Endothelial cell of umbilical vein (primary cell): ENCODE measurements at regions not wholly inside any gene's neighbourhood (a gene's known extent, or its start where the extent isn't known, plus 50 kb on each side); places are given as distances from the start of the nearest gene placed in this dataset.

Experiments
- BruUV-seq: library from RNA; stranded (reverse); fragments of 400-500 nt; replicated peaks from 2 replicates; lab custom pipeline; 2021; lab: Mats Ljungman, UMichigan
- CTCF ChIA-PET: fragments of 300-600, 350-600 bp; sonication (Branson Sonifier 250); formaldehyde crosslinking; loops from one replicate; lab custom pipeline; 2021; ENCODE audit warnings: antibody characterized with exemption, inconsistent platforms; lab: Charles Lee
- POLR2A ChIA-PET: fragments of 300-600, 350-600 bp; sonication (Branson Sonifier 250); formaldehyde crosslinking; loops from one replicate; lab custom pipeline; 2021; ENCODE audit warnings: antibody characterized with exemption, inconsistent platforms; lab: Charles Lee
- DNase-seq: peaks from one replicate; pipeline ENCODE4 v3.0.0-alpha.2; 2011; ENCODE audit warnings: low read depth, low spot score
- FAIRE-seq: peaks from 2 replicates; lab custom pipeline; 2011; peaks lifted over from hg19 to GRCh38; lab: Jason Lieb, UNC
- H2AFZ ChIP-seq: 2 replicates; pipeline ENCODE4 v1.6.0; 2012; ENCODE audit warnings: low read depth, low read length, control low read depth, inconsistent platforms
- H3K27ac ChIP-seq: 2 replicates; pipeline ENCODE4 v1.5.1; 2011; ENCODE audit warnings: low read depth, mild to moderate bottlenecking, control low read depth, low read length, moderate library complexity; ENCODE audit not compliant: insufficient read depth
- H3K27me3 ChIP-seq, 2 experiments: 2 replicates each; pipeline versions ENCODE4 v1.6.0 to v1.6.1; 2011; ENCODE audit warnings: low read length in 2 of 2, mixed read lengths in 1 of 2; ENCODE audit not compliant: control insufficient read depth in 2 of 2, insufficient read depth in 2 of 2
- H3K36me3 ChIP-seq, 2 experiments: 2 replicates in 1 of 2; 3 replicates in 1 of 2; pipeline ENCODE4 v1.5.1; 2011; ENCODE audit warnings: low read length in 2 of 2, mild to moderate bottlenecking in 1 of 2, moderate library complexity in 1 of 2; ENCODE audit not compliant: control insufficient read depth in 2 of 2, insufficient read depth in 2 of 2; ENCODE audit errors: extremely low read depth in 1 of 2
- H3K4me1 ChIP-seq: 3 replicates; pipeline ENCODE4 v1.5.1; 2011; ENCODE audit warnings: mild to moderate bottlenecking, low read length; ENCODE audit not compliant: control insufficient read depth, insufficient read depth; ENCODE audit errors: extremely low read depth
- H3K4me2 ChIP-seq: 2 replicates; pipeline ENCODE4 v1.6.1; 2011; ENCODE audit warnings: low read length, control low read depth, mixed read lengths; ENCODE audit not compliant: insufficient read depth
- H3K4me3 ChIP-seq, 3 experiments: fragments of 200-600 bp in 1 of 3; sonication (generic), shearing (Covaris generic) in 1 of 3; replicated peaks in 1 of 3; 2 replicates each; pipeline ENCODE4 v1.5.1; 2011 to 2016; ENCODE audit warnings: control low read depth in 3 of 3, low read length in 3 of 3, mild to moderate bottlenecking in 2 of 3, inconsistent platforms in 1 of 3, low read depth in 1 of 3, moderate library complexity in 1 of 3; ENCODE audit not compliant: insufficient read depth in 1 of 3
- H3K79me2 ChIP-seq: 2 replicates; pipeline ENCODE4 v1.6.0; 2012; ENCODE audit warnings: low read length, inconsistent platforms; ENCODE audit not compliant: control insufficient read depth, insufficient read depth
- H3K9ac ChIP-seq: replicated peaks from 2 replicates; pipeline ENCODE3; 2011; ENCODE audit warnings: low read length, control low read depth; ENCODE audit not compliant: insufficient read depth; ENCODE audit errors: extremely low read depth
- H3K9me1 ChIP-seq: replicated peaks from 3 replicates; pipeline ENCODE4 v1.6.0; 2011; ENCODE audit warnings: mild to moderate bottlenecking, low read length; ENCODE audit not compliant: control insufficient read depth, insufficient read depth; ENCODE audit errors: extremely low read depth
- H3K9me3 ChIP-seq: replicated peaks from 2 replicates; pipeline ENCODE4 v1.5.1; 2012; ENCODE audit warnings: low read length, inconsistent platforms; ENCODE audit not compliant: control insufficient read depth, insufficient read depth
- H4K20me1 ChIP-seq: replicated peaks from 2 replicates; pipeline ENCODE3; 2011; ENCODE audit warnings: mild to moderate bottlenecking, low read length; ENCODE audit not compliant: control insufficient read depth, insufficient read depth; ENCODE audit errors: extremely low read depth
- EZH2 ChIP-seq: IDR thresholded peaks from 2 replicates; pipeline ENCODE4 v1.6.1; 2012; ENCODE audit warnings: borderline replicate concordance, low read depth, mild to moderate bottlenecking, moderate library complexity, low read length, inconsistent platforms; ENCODE audit not compliant: severe bottlenecking
- FOS ChIP-seq: IDR thresholded peaks from 2 replicates; pipeline ENCODE4 v1.6.1; 2011; ENCODE audit warnings: mild to moderate bottlenecking, low read length, moderate library complexity, borderline replicate concordance; ENCODE audit not compliant: insufficient read depth
- GATA2 ChIP-seq: IDR thresholded peaks from 2 replicates; pipeline ENCODE4 v1.7.0; 2011; ENCODE audit warnings: low read depth, mild to moderate bottlenecking, moderate library complexity, mixed read lengths, low read length; ENCODE audit not compliant: insufficient read length, insufficient read depth
- JUN ChIP-seq: IDR thresholded peaks from 2 replicates; pipeline ENCODE4 v1.6.1; 2011; ENCODE audit warnings: borderline replicate concordance, low read depth; ENCODE audit not compliant: insufficient read length, insufficient read depth
- MYC ChIP-seq: IDR thresholded peaks from one replicate; pipeline ENCODE4 v1.6.1; 2011; ENCODE audit warnings: mild to moderate bottlenecking, low read depth, low read length
- POLR2A ChIP-seq: IDR thresholded peaks from 2 replicates; pipeline ENCODE4 v1.6.1; 2012; ENCODE audit warnings: low read depth, mild to moderate bottlenecking, control low read depth, low read length
- POLR2AphosphoS5 ChIP-seq: IDR thresholded peaks from 2 replicates; pipeline ENCODE4 v1.6.1; 2012; ENCODE audit warnings: low read depth, mild to moderate bottlenecking, control low read depth, low read length, moderate library complexity; ENCODE audit not compliant: insufficient read depth
- dilution Hi-C: fragments of 300-500 bp; cut with MboI; formaldehyde crosslinking; loops from one replicate; pipeline ENCODE4 v1.15.0; 2019; ENCODE audit warnings: low sequenced_read_pairs; ENCODE audit not compliant: extremely low pct_ligation_motif_present
- intact Hi-C: fragments of 100-400 bp; cut with micrococcal nuclease; formaldehyde crosslinking; loops from one replicate; pipeline ENCODE4 v1.10.0; 2022
- TF ChIP-seq, protein P1 (sequence below): IDR thresholded peaks from 2 replicates; pipeline ENCODE4 v1.6.1; 2011; ENCODE audit not compliant: insufficient read depth, insufficient read length
- TF ChIP-seq, protein P2 (sequence below), 2 donors: IDR thresholded peaks; 1 replicate in 1 of 2; 2 replicates in 1 of 2; pipeline ENCODE4 v1.5.1; 2011; ENCODE audit warnings: low read length in 2 of 2, mild to moderate bottlenecking in 2 of 2, moderate library complexity in 2 of 2, control low read depth in 1 of 2, inconsistent platforms in 1 of 2, low read depth in 1 of 2; ENCODE audit not compliant: insufficient read depth in 1 of 2; ENCODE audit errors: extremely low read depth in 1 of 2

- Histone ChIP-seq H3K9ac (peak overlapping the region; percentile 35), H4K20me1 (no peaks in the 10 kb centered on the region), H3K27ac (peak overlapping the region; percentile 70), H3K27me3 (no peaks in the 10 kb centered on the region), H3K4me1 (peaks cover 20% of the 10 kb centered on the region), H3K9me1 (no peaks in the 10 kb centered on the region), H3K9me3 (no peaks in the 10 kb centered on the region), H2AFZ (no peak overlapping the region), H3K79me2 (no peaks in the 10 kb centered on the region), H3K36me3 (no peaks in the 10 kb centered on the region), H3K4me2 (peak overlapping the region; percentile 42), H3K4me3 (no peak overlapping the region)
- dilution Hi-C loops (no loop called here), intact Hi-C loops (loop anchor here (1.0 to 2.0 kb wide), 6 partner anchors 21 to 545 kb away; partner anchors contain the start of gene ZBTB20)
- peak; percentile 100 for TF ChIP-seq FOS
- TF ChIP-seq POLR2A, result no peak
- peak; percentile 98 for TF ChIP-seq GATA2
- TF ChIP-seq POLR2AphosphoS5, result peak; percentile 69
- peak; percentile 99 for TF ChIP-seq JUN
- peak; percentile 99 for DNase-seq
- CTCF ChIA-PET, result interaction anchor here (0.9 to 1.1 kb wide), 3 partner anchors 22 to 1494 kb away, joined by 3 to 4 read pairs (median 3); no protein-coding TSS in a partner anchor
- BruUV-seq, result no TSS peak
- POLR2A ChIA-PET, result no interaction called here
- FAIRE-seq, result peak; percentile 95
Observed at GRCh38 chr3:115239717-115240116, 92.6 kb upstream of the ZBTB20 start.

- H3K4me1 ChIP-seq, result peaks cover 48% of the 10 kb centered on the region
- H3K9me3 ChIP-seq, result no peaks in the 10 kb centered on the region
- H3K27me3 ChIP-seq, result no peaks in the 10 kb centered on the region
- no peaks in the 10 kb centered on the region for H3K79me2 ChIP-seq
- DNase-seq (no peak), FAIRE-seq (no peak)
- CTCF ChIA-PET, result no interaction called here
- TF ChIP-seq MYC (no peak), JUN (no peak), POLR2A (no peak), EZH2 (no peak), FOS (no peak), GATA2 (no peak), POLR2AphosphoS5 (no peak)
- TF ChIP-seq, protein P1, sequence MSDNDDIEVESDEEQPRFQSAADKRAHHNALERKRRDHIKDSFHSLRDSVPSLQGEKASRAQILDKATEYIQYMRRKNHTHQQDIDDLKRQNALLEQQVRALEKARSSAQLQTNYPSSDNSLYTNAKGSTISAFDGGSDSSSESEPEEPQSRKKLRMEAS, result no peak
- TF ChIP-seq, protein P2, sequence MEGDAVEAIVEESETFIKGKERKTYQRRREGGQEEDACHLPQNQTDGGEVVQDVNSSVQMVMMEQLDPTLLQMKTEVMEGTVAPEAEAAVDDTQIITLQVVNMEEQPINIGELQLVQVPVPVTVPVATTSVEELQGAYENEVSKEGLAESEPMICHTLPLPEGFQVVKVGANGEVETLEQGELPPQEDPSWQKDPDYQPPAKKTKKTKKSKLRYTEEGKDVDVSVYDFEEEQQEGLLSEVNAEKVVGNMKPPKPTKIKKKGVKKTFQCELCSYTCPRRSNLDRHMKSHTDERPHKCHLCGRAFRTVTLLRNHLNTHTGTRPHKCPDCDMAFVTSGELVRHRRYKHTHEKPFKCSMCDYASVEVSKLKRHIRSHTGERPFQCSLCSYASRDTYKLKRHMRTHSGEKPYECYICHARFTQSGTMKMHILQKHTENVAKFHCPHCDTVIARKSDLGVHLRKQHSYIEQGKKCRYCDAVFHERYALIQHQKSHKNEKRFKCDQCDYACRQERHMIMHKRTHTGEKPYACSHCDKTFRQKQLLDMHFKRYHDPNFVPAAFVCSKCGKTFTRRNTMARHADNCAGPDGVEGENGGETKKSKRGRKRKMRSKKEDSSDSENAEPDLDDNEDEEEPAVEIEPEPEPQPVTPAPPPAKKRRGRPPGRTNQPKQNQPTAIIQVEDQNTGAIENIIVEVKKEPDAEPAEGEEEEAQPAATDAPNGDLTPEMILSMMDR (IDR thresholded peaks at IDR 0.05; ENCODE audit: extremely low read depth in 1 of 2, insufficient read depth in 1 of 2, low read depth in 1 of 2, low read length in 2 of 2), result no peak
- intact Hi-C loops, result no loop called here
- no TSS peak for BruUV-seq
- no peak overlapping the region for H3K27ac ChIP-seq
- no peak overlapping the region for H3K4me2 ChIP-seq
- no peak overlapping the region for H3K9ac ChIP-seq
- H3K9me1 ChIP-seq, result no peaks in the 10 kb centered on the region
- H3K4me3 ChIP-seq, result no peak overlapping the region
- H4K20me1 ChIP-seq, result no peaks in the 10 kb centered on the region
- H2AFZ ChIP-seq, result no peak overlapping the region
- POLR2A ChIA-PET, result no interaction called here
- dilution Hi-C loops, result no loop called here
- H3K36me3 ChIP-seq, result no peaks in the 10 kb centered on the region
Observed at GRCh38 chr3:115244350-115244749, 97.3 kb upstream of the ZBTB20 start.
